Type B pancreatic cell (in vitro differentiated cells): ENCODE measurements at regions not wholly inside any gene's neighbourhood (a gene's known extent, or its start where the extent isn't known, plus 50 kb on each side); places are given as distances from the start of the nearest gene placed in this dataset.

Experiments used
- DNase-seq: peaks from one replicate; pipeline ENCODE4 v3.0.0; 2021; ENCODE audit warnings: mixed read lengths; ENCODE audit not compliant: unreplicated experiment; ENCODE audit errors: extremely low spot score
- H3K27ac Mint-ChIP-seq: 2 replicates; pipeline ENCODE4 v1.8.0; 2021; ENCODE audit warnings: mild to moderate bottlenecking, mixed read lengths
- H3K27me3 Mint-ChIP-seq: 2 replicates; pipeline ENCODE4 v1.8.0; 2021; ENCODE audit warnings: mixed read lengths
- H3K36me3 Mint-ChIP-seq: 2 replicates; pipeline ENCODE4 v1.8.0; 2021; ENCODE audit warnings: mixed read lengths
- H3K4me1 Mint-ChIP-seq: one replicate; pipeline ENCODE4 v1.8.0; 2021; ENCODE audit warnings: mixed read lengths; ENCODE audit not compliant: unreplicated experiment
- H3K4me3 Mint-ChIP-seq: 2 replicates; pipeline ENCODE4 v1.8.0; 2021; ENCODE audit warnings: mild to moderate bottlenecking, mixed read lengths
- H3K9me3 Mint-ChIP-seq: 2 replicates; pipeline ENCODE4 v1.8.0; 2021; ENCODE audit warnings: mixed read lengths
- CTCF ChIP-seq: fragments of 200-600 bp; sonication (generic); conservative IDR thresholded peaks from 2 replicates; pipeline ENCODE4 v1.5.0; 2021; ENCODE audit warnings: antibody characterized with exemption, mild to moderate bottlenecking

- TF ChIP-seq CTCF, result no peak
- no peak overlapping the region for H3K27ac Mint-ChIP-seq
- no peak for DNase-seq
- peaks cover 12% of the 10 kb centered on the region for H3K4me1 Mint-ChIP-seq
- H3K4me3 Mint-ChIP-seq, result no peak overlapping the region
- peaks cover 4% of the 10 kb centered on the region for H3K36me3 Mint-ChIP-seq
- H3K27me3 Mint-ChIP-seq, result no peaks in the 10 kb centered on the region
- peaks cover 5% of the 10 kb centered on the region for H3K9me3 Mint-ChIP-seq
Observed at GRCh38 chr12:31880340-31880739, 78.9 kb upstream of the RESF1 start.

GRCh38 chr12:31877884-31878283 is 81.3 kb upstream of the RESF1 start:
- H3K36me3 Mint-ChIP-seq, result peaks cover 15% of the 10 kb centered on the region
- peaks cover 9% of the 10 kb centered on the region for H3K9me3 Mint-ChIP-seq
- no peak overlapping the region for H3K4me3 Mint-ChIP-seq
- H3K27me3 Mint-ChIP-seq, result no peaks in the 10 kb centered on the region
- no peak overlapping the region for H3K27ac Mint-ChIP-seq
- DNase-seq, result no peak
- H3K4me1 Mint-ChIP-seq, result peaks cover 12% of the 10 kb centered on the region
- no peak for TF ChIP-seq CTCF

GRCh38 chr12:31876568-31877424 is 82.4 kb upstream of the RESF1 start:
- no peak for TF ChIP-seq CTCF

GRCh38 chr12:31875609-31875964 is 83.6 kb upstream of the RESF1 start:
- Mint-ChIP-seq H3K9me3 (peaks cover 9% of the 10 kb centered on the region), H3K4me3 (no peak overlapping the region), H3K4me1 (peaks cover 12% of the 10 kb centered on the region), H3K27ac (no peak overlapping the region), H3K27me3 (no peaks in the 10 kb centered on the region), H3K36me3 (peaks cover 20% of the 10 kb centered on the region)
- no peak for TF ChIP-seq CTCF
- DNase-seq, result no peak

More at GRCh38 chr12:31876568-31877424, 82.4 kb upstream of the RESF1 start:
- Mint-ChIP-seq H3K27me3 (no peaks in the 10 kb centered on the region), H3K36me3 (peaks cover 20% of the 10 kb centered on the region), H3K9me3 (peaks cover 9% of the 10 kb centered on the region), H3K4me1 (peaks cover 12% of the 10 kb centered on the region), H3K4me3 (no peak overlapping the region), H3K27ac (no peak overlapping the region)
- no peak for DNase-seq

GRCh38 chr12:31874961-31875608 is 84.1 kb upstream of the RESF1 start:
- no peak overlapping the region for H3K4me3 Mint-ChIP-seq
- H3K27me3 Mint-ChIP-seq, result no peaks in the 10 kb centered on the region
- peaks cover 20% of the 10 kb centered on the region for H3K36me3 Mint-ChIP-seq
- H3K27ac Mint-ChIP-seq, result no peak overlapping the region
- DNase-seq, result no peak
- H3K9me3 Mint-ChIP-seq, result peaks cover 9% of the 10 kb centered on the region
- H3K4me1 Mint-ChIP-seq, result peaks cover 12% of the 10 kb centered on the region
- no peak for TF ChIP-seq CTCF
